ENCODE measurements at regions not wholly inside any gene's neighbourhood (a gene's known extent, or its start where the extent isn't known, plus 50 kb on each side); places are given as distances from the start of the nearest gene placed in this dataset.

- Mint-ChIP-seq H3K36me3 (no peaks in the 10 kb centered on the region), H3K9me3 (peaks cover 3 to 23% (median 6%) of the 10 kb centered on the region in 6 donors), H3K27ac (no peak overlapping the region), H3K27me3 (ENCODE audit: low read depth in 3 of 3) (no peaks in the 10 kb centered on the region), H3K4me1 (no peaks in the 10 kb centered on the region), H3K4me3 (no peak overlapping the region)
- no peak for DNase-seq
Observed at GRCh38 chr5:15346738-15347137, 153.2 kb upstream of the FBXL7 start.

GRCh38 chr5:15344954-15345353, 155.0 kb upstream of the FBXL7 start:
- Mint-ChIP-seq H3K4me3 (no peak overlapping the region), H3K4me1 (no peaks in the 10 kb centered on the region), H3K27me3 (ENCODE audit: low read depth in 3 of 3) (no peaks in the 10 kb centered on the region), H3K36me3 (no peaks in the 10 kb centered on the region), H3K9me3 (peaks cover 3 to 27% (median 6%) of the 10 kb centered on the region in 6 donors), H3K27ac (no peak overlapping the region)
- no peak for DNase-seq

GRCh38 chr5:15338546-15338945, 161.4 kb upstream of the FBXL7 start:
- DNase-seq: no peak
- Mint-ChIP-seq H3K27me3 (ENCODE audit: low read depth in 3 of 3) (no peaks in the 10 kb centered on the region), H3K36me3 (no peaks in the 10 kb centered on the region), H3K27ac (no peak overlapping the region), H3K9me3 (peaks cover 8 to 41% (median 10%) of the 10 kb centered on the region in 6 donors), H3K4me1 (no peaks in the 10 kb centered on the region), H3K4me3 (no peak overlapping the region)

GRCh38 chr5:15334551-15335266, 165.3 kb upstream of the FBXL7 start:
- Mint-ChIP-seq H3K27me3 (ENCODE audit: low read depth in 3 of 3) (no peaks in the 10 kb centered on the region), H3K27ac (no peak overlapping the region), H3K4me3 (no peak overlapping the region), H3K9me3 (peaks cover 7 to 36% (median 17%) of the 10 kb centered on the region in 6 donors), H3K4me1 (no peaks in the 10 kb centered on the region), H3K36me3 (no peaks in the 10 kb centered on the region)
- no peak for DNase-seq

GRCh38 chr5:15333091-15333490, 166.9 kb upstream of the FBXL7 start:
- Mint-ChIP-seq H3K9me3 (peaks cover 5 to 36% (median 16%) of the 10 kb centered on the region in 6 donors), H3K36me3 (no peaks in the 10 kb centered on the region), H3K4me1 (no peaks in the 10 kb centered on the region), H3K27me3 (ENCODE audit: low read depth in 3 of 3) (no peaks in the 10 kb centered on the region), H3K4me3 (no peak overlapping the region), H3K27ac (no peak overlapping the region)
- no peak for DNase-seq

- no peaks in the 10 kb centered on the region for H3K36me3 Mint-ChIP-seq
- no peak for DNase-seq
- H3K4me1 Mint-ChIP-seq: no peaks in the 10 kb centered on the region
- H3K9me3 Mint-ChIP-seq: peaks cover 0 to 15% (median 6%) of the 10 kb centered on the region in 6 donors
- no peaks in the 10 kb centered on the region for H3K27me3 Mint-ChIP-seq (ENCODE audit: low read depth in 3 of 3)
- H3K4me3 Mint-ChIP-seq: no peak overlapping the region
- H3K27ac Mint-ChIP-seq: no peak overlapping the region
Observed at GRCh38 chr5:15326932-15327331, 173.0 kb upstream of the FBXL7 start.

GRCh38 chr5:15326471-15326870, 173.5 kb upstream of the FBXL7 start:
- H3K27ac Mint-ChIP-seq: no peak overlapping the region
- H3K36me3 Mint-ChIP-seq: no peaks in the 10 kb centered on the region
- no peak for DNase-seq

GRCh38 chr5:15322421-15322820, 177.6 kb upstream of the FBXL7 start:
- Mint-ChIP-seq H3K27ac (no peak overlapping the region), H3K4me3 (no peak overlapping the region), H3K9me3 (peaks cover 3 to 10% (median 6%) of the 10 kb centered on the region in 6 donors), H3K27me3 (ENCODE audit: low read depth in 3 of 3) (no peaks in the 10 kb centered on the region), H3K4me1 (no peaks in the 10 kb centered on the region), H3K36me3 (no peaks in the 10 kb centered on the region)
- no peak for DNase-seq

More at GRCh38 chr5:15326471-15326870, 173.5 kb upstream of the FBXL7 start:
- H3K27me3 Mint-ChIP-seq (ENCODE audit: low read depth in 3 of 3): no peaks in the 10 kb centered on the region
- no peak overlapping the region for H3K4me3 Mint-ChIP-seq
- H3K4me1 Mint-ChIP-seq: no peaks in the 10 kb centered on the region
- peaks cover 0 to 15% (median 6%) of the 10 kb centered on the region in 6 donors for H3K9me3 Mint-ChIP-seq

- H3K4me1 Mint-ChIP-seq: no peaks in the 10 kb centered on the region
- H3K9me3 Mint-ChIP-seq: peaks cover 3 to 10% (median 6%) of the 10 kb centered on the region in 6 donors
- no peaks in the 10 kb centered on the region for H3K27me3 Mint-ChIP-seq (ENCODE audit: low read depth in 3 of 3)
- no peaks in the 10 kb centered on the region for H3K36me3 Mint-ChIP-seq
- DNase-seq: no peak
- no peak overlapping the region for H3K4me3 Mint-ChIP-seq
- H3K27ac Mint-ChIP-seq: no peak overlapping the region
Observed at GRCh38 chr5:15321776-15322175, 178.2 kb upstream of the FBXL7 start.

- H3K9me3 Mint-ChIP-seq: peaks cover 0 to 8% (median 5%) of the 10 kb centered on the region in 6 donors
- H3K4me1 Mint-ChIP-seq: no peaks in the 10 kb centered on the region
- no peak overlapping the region for H3K4me3 Mint-ChIP-seq
- no peak overlapping the region for H3K27ac Mint-ChIP-seq
- DNase-seq: no peak
- no peaks in the 10 kb centered on the region for H3K27me3 Mint-ChIP-seq (ENCODE audit: low read depth in 3 of 3)
- no peaks in the 10 kb centered on the region for H3K36me3 Mint-ChIP-seq
Observed at GRCh38 chr5:15320871-15321270, 179.1 kb upstream of the FBXL7 start.

- peaks cover 0 to 27% (median 9%) of the 10 kb centered on the region in 6 donors for H3K9me3 Mint-ChIP-seq
- no peak overlapping the region for H3K27ac Mint-ChIP-seq
- no peaks in the 10 kb centered on the region for H3K4me1 Mint-ChIP-seq
- no peak overlapping the region for H3K4me3 Mint-ChIP-seq
- no peaks in the 10 kb centered on the region for H3K36me3 Mint-ChIP-seq
- peaks cover 0 to 2% (median 2%) of the 10 kb centered on the region in 3 donors for H3K27me3 Mint-ChIP-seq (ENCODE audit: low read depth in 3 of 3)
- no peak for DNase-seq
Observed at GRCh38 chr5:15304914-15305834, 194.8 kb upstream of the FBXL7 start.

- Mint-ChIP-seq H3K9me3 (peaks cover 0 to 33% (median 9%) of the 10 kb centered on the region in 6 donors), H3K4me1 (no peaks in the 10 kb centered on the region), H3K4me3 (no peak overlapping the region), H3K36me3 (no peaks in the 10 kb centered on the region), H3K27ac (no peak overlapping the region), H3K27me3 (ENCODE audit: low read depth in 3 of 3) (peaks cover 0 to 2% (median 0%) of the 10 kb centered on the region in 3 donors)
- DNase-seq: no peak
Observed at GRCh38 chr5:15304066-15304731, 195.8 kb upstream of the FBXL7 start.

- Mint-ChIP-seq H3K27ac (no peak overlapping the region), H3K9me3 (peaks cover 0 to 24% (median 2%) of the 10 kb centered on the region in 6 donors), H3K4me3 (no peak overlapping the region), H3K36me3 (no peaks in the 10 kb centered on the region), H3K27me3 (ENCODE audit: low read depth in 3 of 3) (peaks cover 0 to 2% (median 0%) of the 10 kb centered on the region in 3 donors), H3K4me1 (no peaks in the 10 kb centered on the region)
- DNase-seq: no peak
Observed at GRCh38 chr5:15300141-15300540, 199.8 kb upstream of the FBXL7 start.

GRCh38 chr5:15290953-15291352, 209.0 kb upstream of the FBXL7 start:
- Mint-ChIP-seq H3K4me3 (peak overlapping the region in 1 of 5 donors; percentile 15), H3K36me3 (peaks cover 0 to 3% (median 0%) of the 10 kb centered on the region in 3 donors), H3K9me3 (peaks cover 12 to 27% (median 16%) of the 10 kb centered on the region in 6 donors), H3K27me3 (ENCODE audit: low read depth in 3 of 3) (peaks cover 0 to 3% (median 0%) of the 10 kb centered on the region in 3 donors), H3K27ac (no peak overlapping the region), H3K4me1 (no peaks in the 10 kb centered on the region)
- DNase-seq: no peak
